ENCODE measurements at regions not wholly inside any gene's neighbourhood (a gene's known extent, or its start where the extent isn't known, plus 50 kb on each side); places are given as distances from the start of the nearest gene placed in this dataset.

DNA sequence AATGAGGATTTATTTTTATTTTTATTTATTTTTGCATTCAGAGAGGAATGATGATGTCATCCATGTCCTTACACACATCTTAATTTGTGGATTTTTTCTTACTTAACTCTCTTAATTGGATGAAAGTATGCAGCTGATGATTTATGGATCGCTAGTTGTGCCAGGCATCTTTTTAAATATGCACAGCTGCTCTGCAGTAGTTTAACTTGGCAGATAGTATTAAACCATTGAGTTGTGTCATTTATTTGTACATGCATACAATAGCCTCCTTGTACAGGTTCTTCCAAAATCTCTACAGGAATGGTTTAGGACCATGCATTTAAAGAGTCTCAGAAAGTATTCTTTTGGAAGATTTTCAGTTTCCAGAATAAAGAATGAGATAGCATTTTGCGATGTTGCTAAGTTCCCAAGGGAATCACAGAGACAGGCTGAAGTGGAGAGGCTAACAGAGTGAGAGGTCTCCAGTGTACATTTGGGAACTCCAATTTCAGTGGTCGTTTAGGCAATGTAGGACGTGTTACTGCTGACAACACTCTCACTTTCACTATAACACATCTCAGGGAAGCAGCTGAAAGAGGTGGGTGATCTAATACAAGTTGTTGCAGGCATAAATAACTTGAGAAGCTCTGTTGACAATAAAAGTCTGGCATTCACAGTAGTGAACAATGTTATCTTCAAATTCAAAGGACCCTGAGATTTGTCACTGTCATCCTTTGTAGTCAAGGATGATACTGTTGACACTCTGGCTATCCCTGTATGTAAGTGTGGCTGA lies 49.9 kb upstream of the SCRG1 start:
- H3K36me3 ChIP-seq (ENCODE audit: control insufficient read depth in 1 of 2, insufficient read depth in 2 of 2, low read depth in 1 of 2, low read length in 2 of 2) = peaks cover 0 to 6% of the 10 kb centered on the region in 2 experiments
- no peak overlapping the region for H4K8ac ChIP-seq (ENCODE audit: low read length)
- no peak overlapping the region for H2BK5ac ChIP-seq (ENCODE audit: low read depth, low read length, poor library complexity, severe bottlenecking)
- H3K27me3 ChIP-seq (ENCODE audit: control insufficient read depth in 1 of 2, insufficient read depth in 1 of 2, low read length in 2 of 2) = no peaks in the 10 kb centered on the region
- no peak overlapping the region for H3K23ac ChIP-seq (ENCODE audit: low read length in 2 of 2)
- no peak overlapping the region for H2AFZ ChIP-seq (ENCODE audit: low read depth, low read length)
- peaks cover 4% of the 10 kb centered on the region for H3K9me3 ChIP-seq (ENCODE audit: control insufficient read depth, low read length)
- 69% methylated on average over 1 of the region's 4 CpGs for WGBS
- no peaks in the 10 kb centered on the region for H3K79me1 ChIP-seq (replicated peaks; ENCODE audit: low read length, poor library complexity, severe bottlenecking)
- no peak overlapping the region for H2BK15ac ChIP-seq (ENCODE audit: low read depth, poor library complexity, severe bottlenecking)
- H2BK12ac ChIP-seq (ENCODE audit: low read length in 2 of 2) = no peak overlapping the region
- no peak overlapping the region for H3K4ac ChIP-seq (ENCODE audit: low read depth in 1 of 2, low read length in 2 of 2)
- peak overlapping the region; percentile 65 for H3K9ac ChIP-seq (ENCODE audit: low read length)
- no peak overlapping the region for H3K4me2 ChIP-seq (ENCODE audit: low read length, poor library complexity, severe bottlenecking)
- no peak overlapping the region for H2AK5ac ChIP-seq (ENCODE audit: low read length, severe bottlenecking)
- no peak for DNase-seq
- H3K27ac ChIP-seq (ENCODE audit: low read length, poor library complexity, severe bottlenecking) = no peak overlapping the region
- no peak overlapping the region for H4K91ac ChIP-seq (ENCODE audit: low read length)
- H3K18ac ChIP-seq (ENCODE audit: low read depth in 1 of 2, low read length in 2 of 2) = no peak overlapping the region
- H3K14ac ChIP-seq (ENCODE audit: low read length in 2 of 2) = no peak overlapping the region
- peak overlapping the region in 1 of 2 experiments; percentile 32 for H3K4me3 ChIP-seq (ENCODE audit: insufficient read depth in 1 of 2, low read depth in 1 of 2, low read length in 2 of 2)
- H3K4me1 ChIP-seq (ENCODE audit: control insufficient read depth, insufficient read depth, low read depth, low read length) = no peaks in the 10 kb centered on the region
- H2BK120ac ChIP-seq (ENCODE audit: low read depth, low read length) = no peak overlapping the region

Data from mesenchymal stem cell (in vitro differentiated cells and primary cell).